ENCODE measurements at regions not wholly inside any gene's neighbourhood (a gene's known extent, or its start where the extent isn't known, plus 50 kb on each side); places are given as distances from the start of the nearest gene placed in this dataset.

DNA sequence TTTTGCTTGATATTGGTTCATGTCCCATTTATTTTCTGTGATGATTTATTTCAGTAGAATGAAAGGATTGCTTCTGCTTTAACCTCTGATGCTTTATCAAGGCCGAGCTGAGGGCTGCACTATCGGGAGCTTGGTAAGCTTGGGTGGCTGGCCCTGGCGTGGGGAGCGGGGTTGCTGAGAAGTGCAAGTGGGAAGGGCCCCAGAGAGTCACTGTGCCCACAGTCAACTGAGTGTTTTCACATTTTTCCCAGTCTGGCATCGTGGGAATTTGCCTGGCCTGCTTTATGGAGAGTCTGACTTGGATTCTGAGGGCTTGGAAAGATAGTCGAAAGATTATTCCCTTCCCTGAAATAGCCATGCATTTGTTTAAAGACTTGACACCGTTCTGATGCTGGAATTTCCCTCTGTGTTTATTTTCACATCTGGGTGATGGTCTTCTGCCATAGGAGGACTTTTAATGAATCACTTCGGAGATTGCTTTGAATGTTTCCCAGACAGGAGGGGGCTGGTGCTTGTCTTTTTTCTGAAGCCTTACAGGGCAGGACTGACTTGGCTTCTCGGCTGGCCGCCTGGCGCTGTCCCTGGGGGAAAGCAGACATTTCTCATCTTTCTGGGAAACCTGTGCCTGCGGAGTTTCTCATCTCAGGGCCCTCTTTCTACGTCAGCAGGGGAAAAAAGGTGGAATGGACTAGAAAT is 139.0 kb downstream of the BOD1 start:
- no peaks in the 10 kb centered on the region for H3K79me1 ChIP-seq (ENCODE audit: low read length)
- no peak overlapping the region for H2BK5ac ChIP-seq (ENCODE audit: low read length)
- DNase-seq, result no peak
- no peak overlapping the region for H2BK120ac ChIP-seq (ENCODE audit: low read depth, low read length)
- H3K4ac ChIP-seq (ENCODE audit: low read depth, low read length), result no peak overlapping the region
- H3K9ac ChIP-seq (ENCODE audit: low read length), result no peak overlapping the region
- no peak overlapping the region for H3K27ac ChIP-seq (ENCODE audit: low read depth, low read length)
- no peak overlapping the region for H3K4me2 ChIP-seq (ENCODE audit: low read length)
- no peak overlapping the region for H3K56ac ChIP-seq (ENCODE audit: low read length)
- H3K4me1 ChIP-seq (ENCODE audit: control insufficient read depth, low read depth, low read length), result no peaks in the 10 kb centered on the region
- WGBS (ENCODE audit: extremely low coverage, insufficient coverage, low lambda C conversion rate), result no CpG with 5 or more reads among the region's 13 CpGs
- H3K23ac ChIP-seq (ENCODE audit: low read length), result no peak overlapping the region
- no peaks in the 10 kb centered on the region for H3K79me2 ChIP-seq (ENCODE audit: control insufficient read depth, insufficient read depth, low read length)
- H3K27me3 ChIP-seq (ENCODE audit: insufficient read depth, low read length, poor library complexity), result no peaks in the 10 kb centered on the region
- H3K36me3 ChIP-seq (ENCODE audit: control insufficient read depth, insufficient read depth, low read length), result no peaks in the 10 kb centered on the region
- no peak overlapping the region for H3K4me3 ChIP-seq (ENCODE audit: low read length)
- H2AK5ac ChIP-seq (ENCODE audit: low read length), result no peak overlapping the region
- H4K5ac ChIP-seq (ENCODE audit: low read length), result no peak overlapping the region
- no peak overlapping the region for H2BK15ac ChIP-seq (replicated peaks; ENCODE audit: low read depth)
- no peak overlapping the region for H3K18ac ChIP-seq (ENCODE audit: low read length)
- H4K8ac ChIP-seq (ENCODE audit: low read depth, low read length), result no peak overlapping the region

DNA sequence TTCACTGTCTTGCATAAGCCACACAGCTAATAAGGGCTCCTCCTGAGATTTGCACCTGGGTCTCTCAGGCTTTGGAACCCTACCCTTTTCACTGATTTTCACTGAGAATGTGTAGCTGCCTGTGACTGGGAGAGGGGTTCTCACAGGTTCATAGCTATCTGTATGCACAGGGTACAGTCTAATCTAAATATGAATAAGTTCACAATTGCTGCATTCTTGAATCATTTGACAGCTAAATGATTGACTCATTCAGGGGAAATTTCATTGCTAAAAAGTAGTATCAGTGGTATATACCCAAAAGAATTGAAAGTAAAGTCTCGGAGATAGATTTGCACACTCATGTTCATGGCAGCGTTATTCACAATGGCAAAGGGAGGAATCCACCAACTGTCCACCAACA is 140.7 kb downstream of the BOD1 start:
- no peak overlapping the region for H2AK5ac ChIP-seq (ENCODE audit: low read length)
- no peak overlapping the region for H3K27ac ChIP-seq (ENCODE audit: low read depth, low read length)
- H2BK15ac ChIP-seq (replicated peaks; ENCODE audit: low read depth), result no peak overlapping the region
- H3K79me1 ChIP-seq (ENCODE audit: low read length), result no peaks in the 10 kb centered on the region
- WGBS (ENCODE audit: extremely low coverage, insufficient coverage, low lambda C conversion rate), result no CpG with 5 or more reads among the region's 2 CpGs
- no peak overlapping the region for H3K4me2 ChIP-seq (ENCODE audit: low read length)
- no peak overlapping the region for H3K23ac ChIP-seq (ENCODE audit: low read length)
- no peaks in the 10 kb centered on the region for H3K36me3 ChIP-seq (ENCODE audit: control insufficient read depth, insufficient read depth, low read length)
- no peak overlapping the region for H3K9ac ChIP-seq (ENCODE audit: low read length)
- DNase-seq, result no peak
- H3K27me3 ChIP-seq (ENCODE audit: insufficient read depth, low read length, poor library complexity), result no peaks in the 10 kb centered on the region
- no peak overlapping the region for H3K56ac ChIP-seq (ENCODE audit: low read length)
- no peak overlapping the region for H2BK120ac ChIP-seq (ENCODE audit: low read depth, low read length)
- H3K4ac ChIP-seq (ENCODE audit: low read depth, low read length), result no peak overlapping the region
- H3K79me2 ChIP-seq (ENCODE audit: control insufficient read depth, insufficient read depth, low read length), result no peaks in the 10 kb centered on the region
- no peak overlapping the region for H2BK5ac ChIP-seq (ENCODE audit: low read length)
- no peak overlapping the region for H3K4me3 ChIP-seq (ENCODE audit: low read length)
- no peak overlapping the region for H3K18ac ChIP-seq (ENCODE audit: low read length)
- no peak overlapping the region for H4K5ac ChIP-seq (ENCODE audit: low read length)
- H4K8ac ChIP-seq (ENCODE audit: low read depth, low read length), result no peak overlapping the region
- no peaks in the 10 kb centered on the region for H3K4me1 ChIP-seq (ENCODE audit: control insufficient read depth, low read depth, low read length)

DNA sequence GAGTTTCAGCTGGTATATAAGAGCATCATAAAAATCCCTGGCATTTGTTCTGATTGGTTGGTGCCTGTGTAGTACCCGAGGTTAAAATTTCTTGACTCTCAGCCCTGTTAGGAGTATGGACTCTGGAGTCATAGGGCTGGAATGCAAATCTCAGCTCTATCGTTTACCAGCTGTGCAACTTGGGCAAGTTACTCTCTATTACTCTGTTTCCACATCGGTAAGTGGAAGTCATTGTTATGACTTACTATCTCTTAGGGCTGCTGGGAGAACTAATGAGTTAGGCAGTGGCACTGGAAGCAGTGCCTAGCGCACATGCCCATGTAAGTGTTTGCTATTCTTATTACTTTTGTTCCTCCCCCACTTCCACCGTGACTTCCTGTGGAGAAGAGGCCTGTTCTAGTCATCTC is 141.6 kb downstream of the BOD1 start:
- H3K36me3 ChIP-seq (ENCODE audit: control insufficient read depth, insufficient read depth, low read length), result no peaks in the 10 kb centered on the region
- no peak overlapping the region for H3K9ac ChIP-seq (ENCODE audit: low read length)
- H2AK5ac ChIP-seq (ENCODE audit: low read length), result no peak overlapping the region
- no peak overlapping the region for H3K18ac ChIP-seq (ENCODE audit: low read length)
- H3K27ac ChIP-seq (ENCODE audit: low read depth, low read length), result no peak overlapping the region
- no peak overlapping the region for H3K4me2 ChIP-seq (ENCODE audit: low read length)
- no peak overlapping the region for H4K8ac ChIP-seq (ENCODE audit: low read depth, low read length)
- no peaks in the 10 kb centered on the region for H3K4me1 ChIP-seq (ENCODE audit: control insufficient read depth, low read depth, low read length)
- H3K23ac ChIP-seq (ENCODE audit: low read length), result no peak overlapping the region
- H3K27me3 ChIP-seq (ENCODE audit: insufficient read depth, low read length, poor library complexity), result no peaks in the 10 kb centered on the region
- no peak overlapping the region for H3K56ac ChIP-seq (ENCODE audit: low read length)
- H2BK5ac ChIP-seq (ENCODE audit: low read length), result no peak overlapping the region
- no peak overlapping the region for H2BK15ac ChIP-seq (replicated peaks; ENCODE audit: low read depth)
- no peak overlapping the region for H3K4me3 ChIP-seq (ENCODE audit: low read length)
- no peak overlapping the region for H4K5ac ChIP-seq (ENCODE audit: low read length)
- H3K79me1 ChIP-seq (ENCODE audit: low read length), result no peaks in the 10 kb centered on the region
- H2BK120ac ChIP-seq (ENCODE audit: low read depth, low read length), result no peak overlapping the region
- no CpG with 5 or more reads among the region's 5 CpGs for WGBS (ENCODE audit: extremely low coverage, insufficient coverage, low lambda C conversion rate)
- H3K79me2 ChIP-seq (ENCODE audit: control insufficient read depth, insufficient read depth, low read length), result no peaks in the 10 kb centered on the region
- no peak for DNase-seq
- H3K4ac ChIP-seq (ENCODE audit: low read depth, low read length), result no peak overlapping the region

DNA sequence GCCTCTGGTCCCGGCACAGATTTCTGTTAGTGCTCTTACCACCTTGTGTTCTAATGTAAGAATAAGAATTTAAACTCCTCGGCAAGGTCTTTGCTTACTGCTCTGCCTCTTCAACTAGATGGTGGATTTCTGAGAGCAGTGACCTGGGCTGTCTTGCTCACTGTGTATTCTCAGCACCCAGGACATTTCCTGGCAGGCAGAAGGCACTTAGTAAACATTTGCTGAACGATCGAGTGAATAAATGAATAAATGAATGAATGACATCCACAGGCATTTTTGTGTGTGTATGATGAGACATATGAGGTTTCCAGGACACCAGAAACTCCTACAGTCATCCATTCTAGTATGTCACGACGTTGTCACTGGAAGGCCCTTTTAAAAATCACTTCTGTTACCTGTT is 143.2 kb downstream of the BOD1 start:
- Histone ChIP-seq H3K27ac (ENCODE audit: low read depth, low read length) (no peak overlapping the region), H4K5ac (ENCODE audit: low read length) (no peak overlapping the region), H3K79me2 (ENCODE audit: control insufficient read depth, insufficient read depth, low read length) (no peaks in the 10 kb centered on the region), H3K9ac (ENCODE audit: low read length) (no peak overlapping the region), H2BK15ac (replicated peaks; ENCODE audit: low read depth) (no peak overlapping the region), H3K36me3 (ENCODE audit: control insufficient read depth, insufficient read depth, low read length) (no peaks in the 10 kb centered on the region), H3K4ac (ENCODE audit: low read depth, low read length) (no peak overlapping the region), H3K56ac (ENCODE audit: low read length) (no peak overlapping the region), H3K4me3 (ENCODE audit: low read length) (no peak overlapping the region), H2AK5ac (ENCODE audit: low read length) (no peak overlapping the region), H3K27me3 (ENCODE audit: insufficient read depth, low read length, poor library complexity) (no peaks in the 10 kb centered on the region), H2BK5ac (ENCODE audit: low read length) (no peak overlapping the region), H3K23ac (ENCODE audit: low read length) (no peak overlapping the region), H3K79me1 (ENCODE audit: low read length) (no peaks in the 10 kb centered on the region), H4K8ac (ENCODE audit: low read depth, low read length) (no peak overlapping the region), H2BK120ac (ENCODE audit: low read depth, low read length) (no peak overlapping the region), H3K4me1 (ENCODE audit: control insufficient read depth, low read depth, low read length) (no peaks in the 10 kb centered on the region), H3K18ac (ENCODE audit: low read length) (no peak overlapping the region), H3K4me2 (ENCODE audit: low read length) (no peak overlapping the region)
- DNase-seq, result no peak
- no CpG with 5 or more reads among the region's 6 CpGs for WGBS (ENCODE audit: extremely low coverage, insufficient coverage, low lambda C conversion rate)

DNA sequence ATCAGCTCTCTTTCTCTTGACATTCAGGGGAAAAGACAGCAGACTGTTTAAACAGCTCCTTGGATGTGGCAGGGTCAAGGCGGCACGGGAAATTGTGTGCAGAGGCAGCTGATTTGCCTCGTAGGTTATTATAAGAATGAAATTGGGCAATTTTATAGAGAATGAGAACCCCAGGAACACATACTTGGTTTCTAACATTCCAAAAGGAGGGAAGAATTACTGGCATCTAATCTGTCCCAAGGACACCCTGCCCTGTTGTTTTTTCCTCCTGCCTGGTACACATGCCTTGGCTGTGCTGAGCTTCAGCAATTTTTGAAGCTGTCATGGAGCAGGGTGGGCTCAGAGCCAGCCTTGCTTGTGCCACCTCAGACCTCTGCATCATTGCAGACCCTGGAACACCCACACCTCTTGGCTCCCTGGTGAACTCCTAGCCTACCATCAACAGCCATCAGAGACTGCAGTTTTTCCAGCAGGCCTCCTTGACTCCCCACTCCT is 143.6 kb downstream of the BOD1 start:
- Histone ChIP-seq H3K56ac (ENCODE audit: low read length) (no peak overlapping the region), H3K4me3 (ENCODE audit: low read length) (no peak overlapping the region), H3K36me3 (ENCODE audit: control insufficient read depth, insufficient read depth, low read length) (no peaks in the 10 kb centered on the region), H2BK5ac (ENCODE audit: low read length) (no peak overlapping the region), H3K27ac (ENCODE audit: low read depth, low read length) (no peak overlapping the region), H2BK120ac (ENCODE audit: low read depth, low read length) (no peak overlapping the region), H2BK15ac (replicated peaks; ENCODE audit: low read depth) (no peak overlapping the region), H3K9ac (ENCODE audit: low read length) (no peak overlapping the region), H3K27me3 (ENCODE audit: insufficient read depth, low read length, poor library complexity) (no peaks in the 10 kb centered on the region), H4K8ac (ENCODE audit: low read depth, low read length) (no peak overlapping the region), H2AK5ac (ENCODE audit: low read length) (no peak overlapping the region), H3K4me2 (ENCODE audit: low read length) (no peak overlapping the region), H4K5ac (ENCODE audit: low read length) (no peak overlapping the region), H3K18ac (ENCODE audit: low read length) (no peak overlapping the region), H3K79me2 (ENCODE audit: control insufficient read depth, insufficient read depth, low read length) (no peaks in the 10 kb centered on the region), H3K79me1 (ENCODE audit: low read length) (no peaks in the 10 kb centered on the region), H3K4ac (ENCODE audit: low read depth, low read length) (no peak overlapping the region), H3K4me1 (ENCODE audit: control insufficient read depth, low read depth, low read length) (no peaks in the 10 kb centered on the region), H3K23ac (ENCODE audit: low read length) (no peak overlapping the region)
- WGBS (ENCODE audit: extremely low coverage, insufficient coverage, low lambda C conversion rate), result no CpG with 5 or more reads among the region's 3 CpGs
- no peak for DNase-seq

DNA sequence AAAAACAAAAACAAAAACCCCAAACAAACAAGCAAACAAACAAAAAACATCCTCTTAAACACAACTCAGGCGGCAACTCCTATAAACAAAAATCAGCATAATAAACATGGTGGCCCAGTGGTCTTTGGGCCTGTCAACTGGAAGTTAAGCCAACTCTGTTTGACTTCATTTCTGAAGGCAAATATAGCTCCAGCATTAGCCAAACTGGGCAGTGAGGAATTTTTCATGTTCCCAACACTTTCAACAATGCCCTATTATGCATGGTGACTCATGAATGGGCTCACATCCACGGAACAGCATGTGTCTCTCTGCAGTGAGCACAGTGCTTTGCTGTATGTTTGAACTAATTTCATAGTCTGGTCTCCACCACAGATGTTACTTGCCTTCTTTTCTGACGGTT is 143.9 kb upstream of the STC2 start:
- H3K56ac ChIP-seq (ENCODE audit: low read length), result no peak overlapping the region
- WGBS (ENCODE audit: extremely low coverage, insufficient coverage, low lambda C conversion rate), result no CpG with 5 or more reads among the region's 3 CpGs
- no peak overlapping the region for H3K4me2 ChIP-seq (ENCODE audit: low read length)
- no peak overlapping the region for H4K8ac ChIP-seq (ENCODE audit: low read depth, low read length)
- H2AK5ac ChIP-seq (ENCODE audit: low read length), result no peak overlapping the region
- H3K4me3 ChIP-seq (ENCODE audit: low read length), result no peak overlapping the region
- H3K27me3 ChIP-seq (ENCODE audit: insufficient read depth, low read length, poor library complexity), result no peaks in the 10 kb centered on the region
- no peaks in the 10 kb centered on the region for H3K4me1 ChIP-seq (ENCODE audit: control insufficient read depth, low read depth, low read length)
- no peak overlapping the region for H2BK15ac ChIP-seq (replicated peaks; ENCODE audit: low read depth)
- no peak for DNase-seq
- H3K79me1 ChIP-seq (ENCODE audit: low read length), result no peaks in the 10 kb centered on the region
- H3K36me3 ChIP-seq (ENCODE audit: control insufficient read depth, insufficient read depth, low read length), result no peaks in the 10 kb centered on the region
- no peaks in the 10 kb centered on the region for H3K79me2 ChIP-seq (ENCODE audit: control insufficient read depth, insufficient read depth, low read length)
- no peak overlapping the region for H2BK120ac ChIP-seq (ENCODE audit: low read depth, low read length)
- H3K27ac ChIP-seq (ENCODE audit: low read depth, low read length), result no peak overlapping the region
- H3K18ac ChIP-seq (ENCODE audit: low read length), result no peak overlapping the region
- H3K9ac ChIP-seq (ENCODE audit: low read length), result no peak overlapping the region
- no peak overlapping the region for H3K23ac ChIP-seq (ENCODE audit: low read length)
- H4K5ac ChIP-seq (ENCODE audit: low read length), result no peak overlapping the region
- no peak overlapping the region for H3K4ac ChIP-seq (ENCODE audit: low read depth, low read length)
- H2BK5ac ChIP-seq (ENCODE audit: low read length), result no peak overlapping the region

Measured in mesendoderm (in vitro differentiated cells).